ENCODE measurements at regions not wholly inside any gene's neighbourhood (a gene's known extent, or its start where the extent isn't known, plus 50 kb on each side); places are given as distances from the start of the nearest gene placed in this dataset.

GRCh38 chr16:62913924-62914323 lies 877.7 kb upstream of the CDH8 start:
- TF ChIP-seq EP300 (IDR thresholded peaks at IDR 0.05) = no peak
- TF ChIP-seq POLR2A (IDR thresholded peaks at IDR 0.05) = no peak
- no peak for TF ChIP-seq POLR2AphosphoS5 (IDR thresholded peaks at IDR 0.05)
- no peak for TF ChIP-seq CTCF (IDR thresholded peaks at IDR 0.05)
- Histone ChIP-seq H3K27ac (no peak overlapping the region), H3K9me3 (no peaks in the 10 kb centered on the region), H3K36me3 (no peaks in the 10 kb centered on the region), H3K4me3 (no peak overlapping the region), H3K4me1 (peaks cover 0 to 5% (median 0%) of the 10 kb centered on the region in 4 donors), H3K27me3 (no peaks in the 10 kb centered on the region)
- DNase-seq = no peak
- intact Hi-C loops (cut with DNase I) = no loop called here

GRCh38 chr16:62913333-62913732 lies 877.1 kb upstream of the CDH8 start:
- intact Hi-C loops (cut with DNase I) = no loop called here
- WGBS, 2 donors = 85 to 89% methylated on average over 2 of the region's 2 CpGs
- no peak for TF ChIP-seq POLR2AphosphoS5 (IDR thresholded peaks at IDR 0.05)
- no peak for TF ChIP-seq EP300 (IDR thresholded peaks at IDR 0.05)
- TF ChIP-seq CTCF (IDR thresholded peaks at IDR 0.05) = no peak
- TF ChIP-seq POLR2A (IDR thresholded peaks at IDR 0.05) = no peak

GRCh38 chr16:62909597-62909996 lies 873.4 kb upstream of the CDH8 start:
- Histone ChIP-seq H3K27ac (no peak overlapping the region), H3K4me3 (no peak overlapping the region), H3K9me3 (no peaks in the 10 kb centered on the region), H3K36me3 (no peaks in the 10 kb centered on the region), H3K4me1 (no peaks in the 10 kb centered on the region), H3K27me3 (no peaks in the 10 kb centered on the region)
- DNase-seq = no peak
- no peak for TF ChIP-seq CTCF (IDR thresholded peaks at IDR 0.05)
- no peak for TF ChIP-seq POLR2AphosphoS5 (IDR thresholded peaks at IDR 0.05)
- no peak for TF ChIP-seq EP300 (IDR thresholded peaks at IDR 0.05)
- no peak for TF ChIP-seq POLR2A (IDR thresholded peaks at IDR 0.05)
- intact Hi-C loops (cut with DNase I) = no loop called here
- WGBS, 2 donors = 77 to 82% methylated on average over 3 of the region's 3 CpGs

More at GRCh38 chr16:62913333-62913732, 877.1 kb upstream of the CDH8 start:
- H3K4me1 ChIP-seq = peaks cover 0 to 5% (median 0%) of the 10 kb centered on the region in 4 donors
- DNase-seq = no peak
- H3K4me3 ChIP-seq = no peak overlapping the region
- no peaks in the 10 kb centered on the region for H3K9me3 ChIP-seq
- no peak overlapping the region for H3K27ac ChIP-seq
- H3K27me3 ChIP-seq = no peaks in the 10 kb centered on the region
- H3K36me3 ChIP-seq = no peaks in the 10 kb centered on the region

GRCh38 chr16:62907562-62907961 lies 871.3 kb upstream of the CDH8 start:
- 86 to 97% methylated on average over 1 of the region's 1 CpG for WGBS, 2 donors
- H3K9me3 ChIP-seq = no peaks in the 10 kb centered on the region
- H3K4me3 ChIP-seq = no peak overlapping the region
- H3K27me3 ChIP-seq = no peaks in the 10 kb centered on the region
- intact Hi-C loops (cut with DNase I) = no loop called here
- no peak overlapping the region for H3K27ac ChIP-seq
- DNase-seq = no peak
- TF ChIP-seq CTCF (IDR thresholded peaks at IDR 0.05) (no peak), POLR2AphosphoS5 (IDR thresholded peaks at IDR 0.05) (no peak), POLR2A (IDR thresholded peaks at IDR 0.05) (no peak), EP300 (IDR thresholded peaks at IDR 0.05) (no peak)
- no peaks in the 10 kb centered on the region for H3K36me3 ChIP-seq
- no peaks in the 10 kb centered on the region for H3K4me1 ChIP-seq

GRCh38 chr16:62903961-62904502 lies 867.8 kb upstream of the CDH8 start:
- no peaks in the 10 kb centered on the region for H3K4me1 ChIP-seq
- TF ChIP-seq POLR2AphosphoS5 (IDR thresholded peaks at IDR 0.05) (no peak), CTCF (IDR thresholded peaks at IDR 0.05) (no peak), EP300 (IDR thresholded peaks at IDR 0.05) (no peak), POLR2A (IDR thresholded peaks at IDR 0.05) (no peak)
- no peaks in the 10 kb centered on the region for H3K9me3 ChIP-seq
- no peaks in the 10 kb centered on the region for H3K27me3 ChIP-seq
- no peak overlapping the region for H3K27ac ChIP-seq
- 68 to 79% methylated on average over 5 of the region's 5 CpGs for WGBS, 2 donors
- DNase-seq = no peak
- H3K4me3 ChIP-seq = no peak overlapping the region
- intact Hi-C loops (cut with DNase I) = no loop called here
- no peaks in the 10 kb centered on the region for H3K36me3 ChIP-seq
